Neural crest cell (in vitro differentiated cells): ENCODE measurements at regions not wholly inside any gene's neighbourhood (a gene's known extent, or its start where the extent isn't known, plus 50 kb on each side); places are given as distances from the start of the nearest gene placed in this dataset.

Experiments
- DNase-seq: peaks from one replicate; pipeline ENCODE4 v3.0.0; 2021; ENCODE audit warnings: low read depth, mixed read lengths, low spot score
- H3K27ac Mint-ChIP-seq: one replicate; pipeline ENCODE4 v1.8.0; 2021; ENCODE audit warnings: mild to moderate bottlenecking, mixed read lengths; ENCODE audit not compliant: unreplicated experiment
- H3K27me3 Mint-ChIP-seq: 2 replicates; pipeline ENCODE4 v1.8.0; 2021; ENCODE audit warnings: low read depth, mild to moderate bottlenecking, mixed read lengths
- H3K36me3 Mint-ChIP-seq: 2 replicates; pipeline ENCODE4 v1.8.0; 2021; ENCODE audit warnings: low read depth, mild to moderate bottlenecking, mixed read lengths
- H3K4me1 Mint-ChIP-seq: 2 replicates; pipeline ENCODE4 v1.8.0; 2021; ENCODE audit warnings: mixed read lengths
- H3K4me3 Mint-ChIP-seq: one replicate; pipeline ENCODE4 v1.8.0; 2021; ENCODE audit warnings: mild to moderate bottlenecking, mixed read lengths
- H3K9me3 Mint-ChIP-seq: 2 replicates; pipeline ENCODE4 v1.8.0; 2021; ENCODE audit warnings: mixed read lengths
- CTCF ChIP-seq: fragments of 200-600 bp; sonication (generic); conservative IDR thresholded peaks from 2 replicates; pipeline ENCODE4 v1.5.0; 2021; ENCODE audit warnings: antibody characterized with exemption, mild to moderate bottlenecking

DNA sequence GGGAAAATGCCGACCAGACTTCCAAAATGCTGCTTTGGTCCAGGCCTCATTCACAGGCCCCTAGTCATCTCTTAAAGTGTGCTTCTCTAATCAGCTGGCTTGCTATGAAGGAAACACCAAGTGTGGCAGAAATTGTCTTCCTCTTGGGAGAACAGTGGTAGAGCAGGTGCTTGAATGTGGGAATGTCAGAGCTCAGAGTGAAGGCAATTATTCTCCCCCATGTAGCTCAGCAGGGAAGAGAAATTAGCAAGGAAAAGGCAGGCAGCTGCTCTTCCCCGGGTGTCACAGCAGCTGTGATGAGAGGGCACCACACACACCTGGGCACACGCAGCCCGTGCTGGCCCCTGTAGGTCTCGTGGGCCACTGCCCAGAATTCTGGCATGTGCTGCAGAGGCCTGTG, 358.5 kb downstream of the WDR72 start:
- no peak for TF ChIP-seq CTCF
- no peak overlapping the region for H3K4me3 Mint-ChIP-seq
- DNase-seq = no peak
- H3K9me3 Mint-ChIP-seq = no peaks in the 10 kb centered on the region
- H3K4me1 Mint-ChIP-seq = peaks cover 23% of the 10 kb centered on the region
- H3K27ac Mint-ChIP-seq = no peak overlapping the region
- no peaks in the 10 kb centered on the region for H3K36me3 Mint-ChIP-seq
- no peaks in the 10 kb centered on the region for H3K27me3 Mint-ChIP-seq

GRCh38 chr15:53397041-53397616, 362.3 kb downstream of the WDR72 start:
- peaks cover 7% of the 10 kb centered on the region for H3K4me1 Mint-ChIP-seq
- no peak overlapping the region for H3K4me3 Mint-ChIP-seq
- no peaks in the 10 kb centered on the region for H3K36me3 Mint-ChIP-seq
- no peaks in the 10 kb centered on the region for H3K9me3 Mint-ChIP-seq
- no peak for TF ChIP-seq CTCF
- no peak for DNase-seq
- H3K27me3 Mint-ChIP-seq = no peaks in the 10 kb centered on the region
- no peak overlapping the region for H3K27ac Mint-ChIP-seq

DNA sequence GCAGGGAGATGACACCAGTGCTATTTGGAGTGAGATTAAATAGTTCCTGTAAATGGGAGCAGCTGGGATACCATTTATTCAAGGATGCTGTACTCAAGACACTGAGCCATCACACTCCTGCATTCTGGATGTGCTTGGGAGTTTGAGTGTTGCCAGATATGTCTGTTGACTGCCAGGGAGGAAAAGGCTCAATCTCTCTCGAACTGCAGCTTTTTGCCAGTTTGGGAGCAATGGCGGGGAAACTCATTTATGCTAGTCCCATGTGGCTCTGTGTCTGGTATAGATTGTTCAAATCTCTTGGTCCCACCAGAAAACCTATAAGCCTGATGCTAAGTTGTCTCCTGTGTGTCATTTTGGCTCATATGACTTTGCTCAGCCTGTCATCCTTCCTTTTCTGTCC, 363.6 kb downstream of the WDR72 start:
- Mint-ChIP-seq H3K9me3 (no peaks in the 10 kb centered on the region), H3K4me1 (peaks cover 7% of the 10 kb centered on the region), H3K27ac (no peak overlapping the region), H3K4me3 (no peak overlapping the region), H3K27me3 (no peaks in the 10 kb centered on the region), H3K36me3 (no peaks in the 10 kb centered on the region)
- no peak for DNase-seq
- no peak for TF ChIP-seq CTCF

GRCh38 chr15:53390549-53390948, 368.9 kb downstream of the WDR72 start:
- Mint-ChIP-seq H3K4me3 (no peak overlapping the region), H3K27me3 (no peaks in the 10 kb centered on the region), H3K4me1 (peaks cover 21% of the 10 kb centered on the region), H3K27ac (no peak overlapping the region), H3K36me3 (no peaks in the 10 kb centered on the region), H3K9me3 (no peaks in the 10 kb centered on the region)
- DNase-seq = no peak
- no peak for TF ChIP-seq CTCF

- Mint-ChIP-seq H3K4me1 (peaks cover 21% of the 10 kb centered on the region), H3K4me3 (no peak overlapping the region), H3K36me3 (no peaks in the 10 kb centered on the region), H3K27me3 (no peaks in the 10 kb centered on the region), H3K9me3 (peaks cover 4% of the 10 kb centered on the region), H3K27ac (peak overlapping the region; percentile 29)
- TF ChIP-seq CTCF = no peak
- no peak for DNase-seq
These were observed 370.0 kb downstream of the WDR72 start for GRCh38 chr15:53389271-53390037.
